Fibroblast of peridontal ligament (primary cell): ENCODE measurements at regions not wholly inside any gene's neighbourhood (a gene's known extent, or its start where the extent isn't known, plus 50 kb on each side); places are given as distances from the start of the nearest gene placed in this dataset.
"Not testable (repeated sequence)": the region's sequence is repeated elsewhere in the genome, so short reads cannot be mapped to it uniquely, and the experiment has no call there.

Experiments
- DNase-seq: peaks from one replicate; pipeline ENCODE4 v3.0.0-alpha.2; 2010; ENCODE audit errors: extremely low read depth

- no peak for DNase-seq
These were observed 935.9 kb upstream of the EPHA5 start for GRCh38 chr4:66606215-66606614.

DNA sequence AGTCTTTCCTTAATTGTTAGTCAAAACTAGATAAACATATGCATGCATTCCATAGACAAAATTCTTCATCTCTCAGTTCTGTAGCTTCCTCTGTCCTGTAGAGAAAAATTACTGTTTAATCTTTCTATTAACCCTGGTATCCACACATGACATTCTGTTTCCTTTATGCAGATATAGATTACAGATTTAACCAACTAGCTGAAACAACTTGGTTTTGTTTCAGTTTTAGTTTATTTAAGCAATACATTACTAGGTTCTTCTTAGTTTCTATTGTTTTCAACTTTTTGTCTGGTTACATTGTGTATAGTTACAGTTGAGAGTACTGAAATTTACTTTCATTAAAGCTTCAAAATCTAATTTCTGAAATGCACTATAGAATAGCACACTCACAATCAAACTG lies 933.9 kb upstream of the EPHA5 start:
- no peak for DNase-seq

DNA sequence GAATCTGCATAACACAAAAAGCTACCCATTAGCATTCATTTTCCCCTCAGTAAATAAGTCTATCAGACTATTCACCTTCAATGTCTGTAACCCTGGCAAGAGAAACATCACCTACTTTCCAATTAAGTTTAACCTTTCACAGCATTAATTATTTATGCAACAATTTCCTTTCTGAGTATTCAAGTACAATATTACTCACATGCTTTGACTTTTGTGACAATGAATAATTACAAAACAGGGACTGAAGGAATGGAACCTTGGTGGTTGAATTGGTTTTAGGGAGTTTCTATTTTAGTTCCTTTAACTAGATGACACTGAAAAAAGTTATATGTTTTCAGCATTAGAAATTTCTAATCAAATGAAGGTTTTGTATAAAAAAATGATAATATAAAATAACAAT lies 932.3 kb upstream of the EPHA5 start:
- no peak for DNase-seq

DNA sequence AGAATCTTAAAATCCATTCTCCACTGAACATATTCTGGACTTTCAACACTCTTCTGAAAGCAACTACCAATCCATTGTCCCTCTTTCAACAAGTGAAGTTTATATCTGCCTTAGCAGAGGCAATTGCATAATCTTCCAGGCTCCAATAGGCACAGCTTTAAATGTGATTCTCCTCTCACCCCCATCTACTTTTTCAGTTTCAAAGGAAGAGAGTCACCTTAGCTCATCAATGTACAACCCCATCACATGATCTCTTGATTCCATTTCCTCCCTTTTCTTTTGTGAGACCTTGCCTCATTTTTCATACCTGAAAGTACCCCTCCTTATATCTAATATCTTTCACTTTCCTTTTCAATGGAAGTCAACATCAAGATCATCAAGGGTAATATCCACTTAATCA lies 921.7 kb upstream of the EPHA5 start:
- peak; percentile 8 for DNase-seq

DNA sequence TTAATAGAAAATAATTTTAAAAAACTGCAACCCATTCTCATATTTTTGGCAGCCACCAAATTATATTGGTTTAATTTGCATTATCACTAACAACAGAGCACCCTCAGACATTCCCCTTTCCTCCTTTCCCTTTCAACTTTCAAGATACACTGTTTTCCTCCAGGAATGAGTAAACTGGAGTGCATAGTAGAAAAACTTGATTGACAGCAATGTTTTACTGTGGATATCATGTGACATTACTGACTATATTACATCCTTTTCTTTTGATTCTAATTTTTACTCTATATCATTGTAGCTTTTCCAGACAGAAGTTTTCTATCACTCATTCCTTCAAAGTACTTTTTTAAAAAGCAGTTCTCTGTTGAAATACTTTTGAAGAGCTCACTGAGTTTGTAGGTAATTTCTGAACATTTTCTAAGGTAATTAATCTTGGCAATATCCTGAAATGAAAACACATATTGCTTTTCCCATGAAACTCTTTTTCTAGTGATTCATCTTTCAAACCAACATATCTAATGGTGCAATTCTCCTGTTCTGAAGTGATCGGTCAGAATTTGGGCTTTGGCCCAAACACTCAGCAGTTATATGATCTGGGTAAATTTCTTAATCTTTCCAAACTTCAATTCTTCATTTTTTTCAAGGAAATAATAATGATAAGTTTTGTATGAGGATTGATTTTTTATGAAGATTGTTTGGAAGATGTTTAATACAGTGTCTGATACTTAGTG lies 920.4 kb upstream of the EPHA5 start:
- DNase-seq, result peak; percentile 88

GRCh38 chr4:66589183-66589582 lies 918.9 kb upstream of the EPHA5 start:
- no peak for DNase-seq

DNA sequence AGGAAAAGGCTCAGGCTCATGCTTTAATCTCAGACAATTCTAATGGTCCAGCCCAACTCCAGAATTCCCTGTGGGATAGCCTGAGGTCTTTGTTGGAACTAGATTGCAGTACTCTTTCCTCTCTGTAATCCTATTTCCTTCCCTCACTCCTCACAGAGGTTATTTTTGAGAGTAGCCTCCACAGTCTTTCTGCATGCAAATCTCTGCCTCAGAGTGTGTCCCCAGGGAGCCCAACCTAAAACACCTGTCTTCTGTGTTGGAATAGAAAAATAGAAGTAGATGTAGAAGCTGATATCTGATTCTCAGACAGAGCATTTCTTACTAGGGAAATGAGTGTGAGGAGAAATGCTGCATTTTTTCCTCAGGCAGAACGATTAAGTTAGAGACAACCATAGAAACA lies 915.5 kb upstream of the EPHA5 start:
- DNase-seq, result no peak

GRCh38 chr4:66577922-66578321 lies 907.6 kb upstream of the EPHA5 start:
- no peak for DNase-seq

DNA sequence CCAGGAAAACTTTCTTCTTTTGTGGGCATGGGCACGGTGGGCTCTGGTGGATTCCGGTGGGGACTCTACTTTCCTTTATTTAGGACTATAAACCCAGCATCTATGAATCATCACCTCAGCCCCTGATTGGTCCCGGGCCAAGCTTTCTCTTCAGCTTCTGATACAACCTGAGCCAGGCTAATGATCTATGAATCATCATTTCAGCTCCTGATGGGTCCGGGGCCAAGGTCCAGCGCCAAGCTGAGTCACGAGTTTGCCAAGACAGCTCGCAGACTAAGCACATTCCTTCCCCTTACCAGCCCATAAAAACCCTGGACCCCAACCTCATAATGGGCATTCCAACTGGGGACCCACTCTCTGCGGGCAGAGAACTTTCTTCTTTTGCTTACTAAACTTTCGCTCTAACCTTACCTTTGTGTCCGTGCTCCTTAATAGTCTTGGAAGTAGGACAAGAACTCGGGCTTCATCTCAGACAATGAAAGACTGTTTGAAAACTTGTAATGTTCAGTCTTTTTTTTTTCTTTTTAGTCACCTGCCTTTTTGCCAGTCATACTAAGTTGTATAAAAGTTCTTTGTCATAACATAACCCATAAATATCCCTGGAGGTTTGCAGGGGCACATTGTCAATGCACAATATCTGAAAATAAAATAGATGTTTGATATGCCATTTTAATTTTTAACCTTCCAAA lies 904.9 kb upstream of the EPHA5 start:
- DNase-seq, result peak; percentile 64

DNA sequence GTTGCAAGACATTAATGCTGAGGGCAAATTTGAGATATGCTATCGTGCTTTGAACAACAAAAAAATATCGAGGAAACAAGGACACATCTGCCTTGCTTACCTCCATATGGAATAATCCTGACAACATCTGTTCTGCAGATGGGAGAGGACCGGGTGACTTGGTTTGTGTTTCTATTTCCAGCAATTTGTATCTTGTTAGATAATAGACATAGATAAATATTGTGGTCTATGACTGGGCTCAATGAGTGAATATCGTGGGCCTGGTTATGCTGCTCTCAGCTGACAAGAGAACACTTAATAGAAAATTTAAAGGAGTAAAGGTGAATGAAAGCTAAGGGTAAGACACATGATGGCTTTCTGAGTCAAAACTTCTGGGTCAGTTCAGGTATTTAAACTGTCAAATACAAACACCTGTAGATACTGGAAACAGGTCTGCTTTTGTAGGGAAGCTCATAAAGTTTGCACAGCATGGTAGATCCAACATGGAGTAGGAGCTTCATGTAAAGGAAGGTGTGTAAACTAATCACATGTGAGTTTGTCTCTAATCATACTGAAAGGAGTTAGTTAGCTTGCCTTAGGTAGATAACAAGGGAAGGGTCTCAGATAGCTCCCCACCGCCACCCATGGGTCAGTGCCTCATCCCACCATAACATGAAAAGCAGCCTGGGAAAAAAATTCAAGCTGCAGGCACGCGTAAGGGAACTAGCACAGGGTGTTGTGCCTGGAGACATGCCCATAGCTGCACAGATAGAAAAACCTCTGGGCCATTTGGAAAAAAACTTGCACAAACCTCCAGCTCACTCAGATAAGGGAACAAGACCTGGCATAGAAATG lies 904.1 kb upstream of the EPHA5 start:
- peak; percentile 79 for DNase-seq

DNA sequence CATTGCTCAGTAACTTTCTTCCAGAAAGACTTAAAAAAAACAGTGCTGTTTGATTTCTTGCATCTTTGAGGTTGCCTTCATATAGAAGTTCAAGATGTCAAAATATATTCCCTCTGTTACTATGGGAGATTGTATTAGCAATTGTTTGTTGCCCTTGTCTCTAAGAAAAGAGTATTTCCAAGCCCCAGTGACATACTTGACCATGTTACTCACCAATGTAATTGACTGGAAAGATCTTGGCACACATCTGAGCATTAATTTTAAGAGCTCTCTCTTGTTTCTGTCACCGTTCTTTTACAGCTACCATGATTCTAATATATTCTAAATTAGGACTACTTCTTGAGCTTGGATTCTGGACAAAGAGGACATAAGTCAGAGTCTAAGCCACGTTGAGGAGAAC lies 902.7 kb upstream of the EPHA5 start:
- DNase-seq, result peak; percentile 91

DNA sequence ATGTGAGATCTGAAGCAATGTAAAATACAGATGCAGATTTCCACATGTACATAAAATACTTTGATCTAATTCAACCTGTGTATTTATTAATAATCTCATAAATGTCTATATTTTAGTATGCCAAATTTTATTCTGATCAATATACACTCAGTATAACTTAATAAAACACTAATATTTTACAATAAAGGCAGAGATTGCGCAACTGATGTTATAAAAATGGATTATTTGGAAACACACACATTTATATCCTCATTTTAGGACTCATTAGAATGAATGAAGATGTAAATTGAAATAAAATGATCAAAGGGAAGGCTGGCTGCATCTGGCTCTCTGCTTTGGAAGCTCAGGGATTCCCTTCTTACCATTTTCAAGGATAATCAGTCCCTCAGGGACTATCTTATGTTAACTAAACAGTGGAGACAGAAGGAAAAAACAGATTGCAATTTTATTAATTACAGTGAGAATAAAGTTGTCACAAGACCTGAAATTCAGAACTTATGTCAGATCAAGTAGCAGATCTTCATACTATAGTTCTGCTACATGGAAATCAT lies 900.9 kb upstream of the EPHA5 start:
- no peak for DNase-seq

- DNase-seq, result no peak
These were observed 898.9 kb upstream of the EPHA5 start for GRCh38 chr4:66569228-66569627.

DNA sequence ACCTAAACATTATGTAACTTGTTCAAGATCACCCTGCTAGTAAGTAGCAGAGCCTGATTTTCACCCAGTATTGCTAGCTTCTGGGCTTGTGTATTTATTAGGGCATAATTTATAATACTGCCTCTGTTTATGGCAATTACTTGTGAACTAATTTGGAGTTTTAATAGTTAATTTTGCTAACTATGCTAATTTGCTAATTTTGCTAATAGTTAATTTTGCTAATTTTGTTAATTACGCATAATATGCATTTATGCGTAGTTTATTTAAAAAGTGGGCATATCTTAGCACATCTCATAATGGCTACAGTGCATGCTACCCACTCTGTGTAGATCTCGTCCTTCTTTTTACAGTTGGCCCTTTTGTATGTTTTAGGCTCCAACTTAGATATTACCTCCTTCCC lies 898.1 kb upstream of the EPHA5 start:
- no peak for DNase-seq

DNA sequence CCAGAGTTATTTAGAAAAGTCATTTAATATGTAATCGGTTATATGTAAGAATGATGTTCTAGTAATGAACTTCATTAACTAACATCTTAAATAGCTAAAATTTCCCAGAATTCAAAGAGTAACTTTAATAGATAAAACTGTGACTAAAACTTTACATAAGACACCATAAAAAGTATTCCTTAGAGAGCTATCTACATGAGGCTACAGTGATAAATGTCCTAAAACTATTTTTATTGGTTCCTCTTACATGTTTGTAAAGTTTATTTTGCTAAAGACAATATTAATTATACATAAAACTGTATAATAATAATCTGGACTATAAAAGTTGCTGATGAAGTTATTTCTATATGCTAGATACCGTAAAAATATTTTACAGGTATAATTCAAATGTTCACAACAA lies 897.7 kb upstream of the EPHA5 start:
- DNase-seq, result no peak

- DNase-seq, result no peak
These were observed 897.3 kb upstream of the EPHA5 start for GRCh38 chr4:66567551-66567950.

DNA sequence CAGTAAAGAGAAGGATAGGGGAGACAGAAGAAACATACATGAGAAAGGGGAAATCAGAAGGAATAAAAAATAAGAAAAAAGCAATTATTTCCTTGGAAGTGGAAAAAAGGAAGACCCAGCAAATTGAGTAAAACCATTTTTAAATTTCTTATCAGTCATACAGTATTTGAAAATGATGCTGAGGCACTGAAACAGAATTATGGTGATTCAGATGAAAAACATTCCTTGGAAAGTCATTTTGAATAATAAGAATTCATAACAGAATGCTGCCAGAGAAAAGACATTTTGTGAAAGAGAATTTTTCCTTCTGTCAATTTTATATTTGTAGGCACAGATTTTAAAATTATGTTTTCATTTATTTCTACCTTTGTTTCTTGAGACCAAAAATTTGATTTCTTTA lies 895.5 kb upstream of the EPHA5 start:
- DNase-seq, result peak; percentile 72

- DNase-seq, result peak; percentile 98
These were observed 894.8 kb upstream of the EPHA5 start for GRCh38 chr4:66564901-66565651.

DNA sequence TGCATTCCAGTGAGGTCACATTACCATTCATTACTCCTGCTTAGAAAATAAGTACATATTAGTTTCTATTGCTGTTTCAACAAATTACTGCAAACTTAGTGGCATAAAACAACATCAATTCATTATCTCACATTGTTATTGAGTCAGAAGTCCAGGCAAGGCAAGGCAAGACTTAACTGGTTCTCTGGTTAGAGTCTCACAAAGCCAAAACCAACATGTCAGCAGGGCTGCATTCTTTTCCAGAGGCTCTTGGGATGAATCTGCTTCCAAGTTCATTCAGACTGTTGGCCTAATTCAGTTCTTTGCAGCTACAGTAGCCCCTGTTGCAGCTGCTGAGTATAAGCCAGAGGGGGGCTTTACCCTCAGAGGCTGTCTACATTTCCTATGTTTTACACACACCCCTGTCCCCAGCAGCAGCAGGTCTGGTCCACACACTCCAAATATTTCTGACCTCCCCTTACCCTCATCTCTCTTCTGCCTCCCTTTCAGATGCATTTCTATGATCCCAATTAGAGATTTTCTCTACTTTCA lies 892.1 kb upstream of the EPHA5 start:
- DNase-seq, result peak; percentile 71

DNA sequence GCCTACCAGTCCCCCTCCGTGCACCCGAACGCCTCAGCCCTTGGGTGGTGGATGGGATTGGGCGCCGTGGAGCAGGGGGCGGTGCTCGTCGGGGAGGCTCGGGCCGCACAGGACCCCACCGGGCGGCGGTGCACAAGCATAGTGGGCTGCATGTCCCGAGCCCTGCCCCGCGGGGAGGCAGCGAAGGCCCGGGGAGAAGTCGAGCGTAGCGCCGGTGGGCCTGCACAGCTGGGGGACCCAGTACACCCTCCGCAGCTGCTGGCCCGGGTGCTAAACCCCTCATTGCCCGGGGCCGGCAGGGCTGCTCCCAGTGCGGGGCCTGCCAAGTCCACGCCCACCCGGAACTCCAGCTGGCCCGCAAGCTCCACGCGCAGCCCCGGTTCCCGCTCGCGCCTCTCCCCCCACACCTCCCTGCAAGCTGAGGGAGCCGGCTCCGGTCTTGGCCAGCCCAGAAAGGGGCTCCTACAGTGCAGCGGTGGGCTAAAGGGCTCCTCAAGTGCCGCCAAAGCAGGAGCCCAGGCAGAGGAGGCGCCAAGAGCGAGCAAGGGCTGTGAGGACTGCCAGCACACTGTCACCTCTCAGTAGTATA lies 891.3 kb upstream of the EPHA5 start:
- DNase-seq, result not testable (repeated sequence)

DNA sequence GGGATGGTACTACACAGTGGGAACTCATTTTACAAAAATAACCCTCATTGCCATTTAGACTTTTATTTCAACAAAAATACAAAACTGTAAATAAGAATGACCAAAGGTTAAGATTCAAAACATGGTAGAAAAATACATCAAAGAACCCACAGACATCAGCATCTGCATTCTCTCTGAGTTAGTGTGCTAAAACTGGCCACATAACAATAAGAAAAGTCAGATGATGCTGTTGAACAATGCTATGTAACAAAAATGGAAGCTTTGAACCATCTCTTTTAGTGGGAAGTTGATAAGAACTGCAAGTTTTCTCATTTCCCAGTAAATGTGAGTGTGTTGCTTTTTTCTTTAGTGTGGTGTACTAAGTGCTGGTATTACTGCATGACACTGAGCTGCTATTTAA lies 888.4 kb upstream of the EPHA5 start:
- peak; percentile 33 for DNase-seq
